ENCODE measurements at regions not wholly inside any gene's neighbourhood (a gene's known extent, or its start where the extent isn't known, plus 50 kb on each side); places are given as distances from the start of the nearest gene placed in this dataset.

DNA sequence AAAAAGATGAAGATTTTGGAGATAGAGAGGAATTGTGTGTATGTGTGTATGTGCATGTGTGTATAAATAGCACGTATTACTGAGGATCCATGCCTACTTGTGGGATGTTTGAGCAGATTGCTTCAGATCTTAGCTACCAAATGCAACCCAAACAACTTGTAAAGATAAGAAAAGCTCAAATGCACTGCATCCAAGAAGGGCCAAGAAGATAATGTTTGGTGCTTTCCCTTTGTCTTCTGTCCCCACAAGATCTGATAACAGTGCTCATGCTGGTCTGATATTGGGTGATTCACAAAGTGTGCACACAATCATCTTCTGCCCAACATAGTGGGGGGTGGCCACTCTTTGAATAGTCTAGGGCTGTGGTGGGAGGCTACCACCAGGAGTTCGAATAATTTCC lies 284.8 kb upstream of the CYRIA start:
- H3K4me2 ChIP-seq (ENCODE audit: low read length), result no peak overlapping the region
- no peaks in the 10 kb centered on the region for H3K79me2 ChIP-seq (replicated peaks; ENCODE audit: insufficient read depth, low read length)
- no peak overlapping the region for H3K4me3 ChIP-seq (ENCODE audit: low read length)
- no peaks in the 10 kb centered on the region for H3K9me2 ChIP-seq (ENCODE audit: insufficient read depth, low read length)
- H3K36me3 ChIP-seq (ENCODE audit: insufficient read depth, low read length), result no peaks in the 10 kb centered on the region
- H3K9ac ChIP-seq (ENCODE audit: low read length), result no peak overlapping the region
- TF ChIP-seq RAD21 (conservative IDR thresholded peaks at IDR 0.05) (no peak), TAF1 (IDR thresholded peaks at IDR 0.05; ENCODE audit: low read depth) (no peak), EZH2 (IDR thresholded peaks at IDR 0.05; ENCODE audit: borderline replicate concordance, insufficient read depth, low read length, poor library complexity, severe bottlenecking) (no peak)
- H4K20me1 ChIP-seq (ENCODE audit: insufficient read depth), result no peaks in the 10 kb centered on the region
- H3K27me3 ChIP-seq (ENCODE audit: insufficient read depth, low read depth, low read length), result no peaks in the 10 kb centered on the region
- no peak overlapping the region for H2AFZ ChIP-seq (ENCODE audit: low read depth, low read length)
- H3K9me3 ChIP-seq (ENCODE audit: low read length), result no peaks in the 10 kb centered on the region
- no peaks in the 10 kb centered on the region for H3F3A ChIP-seq (ENCODE audit: insufficient read depth, low read length, poor library complexity, severe bottlenecking)
- H3K27ac ChIP-seq (ENCODE audit: low read length), result no peak overlapping the region

GRCh38 chr2:16948710-16949109 lies 283.1 kb upstream of the CYRIA start:
- Histone ChIP-seq H3K9me2 (ENCODE audit: insufficient read depth, low read length) (no peaks in the 10 kb centered on the region), H3F3A (ENCODE audit: insufficient read depth, low read length, poor library complexity, severe bottlenecking) (no peaks in the 10 kb centered on the region), H3K9ac (ENCODE audit: low read length) (no peak overlapping the region), H2AFZ (ENCODE audit: low read depth, low read length) (no peak overlapping the region), H3K4me3 (ENCODE audit: low read length) (no peak overlapping the region), H4K20me1 (ENCODE audit: insufficient read depth) (no peaks in the 10 kb centered on the region), H3K9me3 (ENCODE audit: low read length) (no peaks in the 10 kb centered on the region), H3K79me2 (replicated peaks; ENCODE audit: insufficient read depth, low read length) (no peaks in the 10 kb centered on the region), H3K4me2 (ENCODE audit: low read length) (no peak overlapping the region), H3K27ac (ENCODE audit: low read length) (no peak overlapping the region), H3K27me3 (ENCODE audit: insufficient read depth, low read depth, low read length) (no peaks in the 10 kb centered on the region), H3K36me3 (ENCODE audit: insufficient read depth, low read length) (no peaks in the 10 kb centered on the region)
- TF ChIP-seq POLR2AphosphoS5 (IDR thresholded peaks at IDR 0.05), result no peak
- no peak for TF ChIP-seq CTCF (IDR thresholded peaks at IDR 0.05; ENCODE audit: poor library complexity, severe bottlenecking)
- TF ChIP-seq SMC3 (conservative IDR thresholded peaks at IDR 0.05; ENCODE audit: poor library complexity), result no peak
- no peak for TF ChIP-seq EZH2 (IDR thresholded peaks at IDR 0.05; ENCODE audit: borderline replicate concordance, insufficient read depth, low read length, poor library complexity, severe bottlenecking)
- no peak for TF ChIP-seq REST (IDR thresholded peaks at IDR 0.05; ENCODE audit: borderline replicate concordance)
- no peak for TF ChIP-seq RAD21 (conservative IDR thresholded peaks at IDR 0.05)
- no peak for TF ChIP-seq MXI1 (conservative IDR thresholded peaks at IDR 0.05; ENCODE audit: poor library complexity, severe bottlenecking)
- TF ChIP-seq TAF1 (IDR thresholded peaks at IDR 0.05; ENCODE audit: low read depth), result no peak

DNA sequence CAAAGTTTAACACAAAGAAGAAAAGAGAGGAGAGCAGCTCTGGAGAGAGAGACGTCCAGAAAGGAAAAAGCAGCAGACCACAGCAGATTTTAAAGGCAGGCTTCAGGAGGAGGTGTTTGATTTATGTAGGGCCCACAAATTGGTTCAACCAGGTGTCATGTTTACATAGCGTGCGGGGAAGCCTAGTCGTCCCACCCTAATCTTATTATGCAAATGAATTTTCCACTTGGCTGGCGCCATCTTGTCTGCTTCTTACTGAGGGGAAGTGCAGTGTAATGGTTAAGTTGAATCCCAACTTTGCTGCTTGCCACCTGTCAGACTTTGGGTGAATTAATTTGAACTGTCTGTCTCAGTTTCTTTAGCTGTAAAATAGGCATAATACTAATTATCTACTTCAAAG lies 282.4 kb upstream of the CYRIA start:
- Histone ChIP-seq H2AFZ (ENCODE audit: low read depth, low read length) (no peak overlapping the region), H3F3A (ENCODE audit: insufficient read depth, low read length, poor library complexity, severe bottlenecking) (no peaks in the 10 kb centered on the region), H3K9me3 (ENCODE audit: low read length) (no peaks in the 10 kb centered on the region), H3K36me3 (ENCODE audit: insufficient read depth, low read length) (no peaks in the 10 kb centered on the region), H3K79me2 (replicated peaks; ENCODE audit: insufficient read depth, low read length) (no peaks in the 10 kb centered on the region), H3K4me2 (ENCODE audit: low read length) (no peak overlapping the region), H3K27me3 (ENCODE audit: insufficient read depth, low read depth, low read length) (no peaks in the 10 kb centered on the region), H3K9ac (ENCODE audit: low read length) (no peak overlapping the region), H3K4me3 (ENCODE audit: low read length) (no peak overlapping the region), H3K27ac (ENCODE audit: low read length) (no peak overlapping the region), H4K20me1 (ENCODE audit: insufficient read depth) (no peaks in the 10 kb centered on the region), H3K9me2 (ENCODE audit: insufficient read depth, low read length) (no peaks in the 10 kb centered on the region)
- TF ChIP-seq SMC3 (conservative IDR thresholded peaks at IDR 0.05; ENCODE audit: poor library complexity) (no peak), REST (IDR thresholded peaks at IDR 0.05; ENCODE audit: borderline replicate concordance) (no peak), RAD21 (conservative IDR thresholded peaks at IDR 0.05) (no peak), EZH2 (IDR thresholded peaks at IDR 0.05; ENCODE audit: borderline replicate concordance, insufficient read depth, low read length, poor library complexity, severe bottlenecking) (no peak), EP300 (conservative IDR thresholded peaks at IDR 0.05; ENCODE audit: poor library complexity, severe bottlenecking) (no peak), POLR2AphosphoS5 (IDR thresholded peaks at IDR 0.05) (no peak), CTCF (IDR thresholded peaks at IDR 0.05; ENCODE audit: poor library complexity, severe bottlenecking) (no peak), MXI1 (conservative IDR thresholded peaks at IDR 0.05; ENCODE audit: poor library complexity, severe bottlenecking) (no peak), TAF1 (IDR thresholded peaks at IDR 0.05; ENCODE audit: low read depth) (no peak)

All from neural cell (in vitro differentiated cells).